NB4 (cell line): ENCODE measurements at regions not wholly inside any gene's neighbourhood (a gene's known extent, or its start where the extent isn't known, plus 50 kb on each side); places are given as distances from the start of the nearest gene placed in this dataset.

Experiments
- MYC ChIP-seq: IDR thresholded peaks from 2 replicates; pipeline ENCODE4 v1.6.1; 2011; ENCODE audit warnings: low read depth, low read length
- POLR2A ChIP-seq: IDR thresholded peaks from 2 replicates; pipeline ENCODE4 v1.6.1; 2011; ENCODE audit warnings: mild to moderate bottlenecking; ENCODE audit not compliant: insufficient read length; ENCODE audit errors: extremely low read depth
- TF ChIP-seq, protein P1 (sequence below): IDR thresholded peaks from one replicate; pipeline ENCODE4 v1.5.1; 2012; ENCODE audit warnings: low read depth, low read length

DNA sequence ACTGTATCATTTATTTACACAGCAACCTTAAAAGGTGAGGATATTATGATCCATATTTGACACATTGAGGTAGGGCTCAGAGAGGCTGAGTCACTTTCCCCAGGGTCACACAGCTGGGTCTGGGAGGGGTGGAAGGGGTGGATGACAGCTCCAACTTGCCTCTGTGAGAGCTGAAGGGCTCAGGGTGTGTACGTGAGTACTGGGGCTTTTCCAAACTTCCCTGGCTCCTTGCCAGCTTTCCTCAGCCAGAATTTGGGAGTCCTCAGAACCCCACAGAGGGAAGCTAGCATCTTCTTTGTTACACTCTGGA is 58.3 kb upstream of the SLC6A11 start:
- TF ChIP-seq, protein P1, sequence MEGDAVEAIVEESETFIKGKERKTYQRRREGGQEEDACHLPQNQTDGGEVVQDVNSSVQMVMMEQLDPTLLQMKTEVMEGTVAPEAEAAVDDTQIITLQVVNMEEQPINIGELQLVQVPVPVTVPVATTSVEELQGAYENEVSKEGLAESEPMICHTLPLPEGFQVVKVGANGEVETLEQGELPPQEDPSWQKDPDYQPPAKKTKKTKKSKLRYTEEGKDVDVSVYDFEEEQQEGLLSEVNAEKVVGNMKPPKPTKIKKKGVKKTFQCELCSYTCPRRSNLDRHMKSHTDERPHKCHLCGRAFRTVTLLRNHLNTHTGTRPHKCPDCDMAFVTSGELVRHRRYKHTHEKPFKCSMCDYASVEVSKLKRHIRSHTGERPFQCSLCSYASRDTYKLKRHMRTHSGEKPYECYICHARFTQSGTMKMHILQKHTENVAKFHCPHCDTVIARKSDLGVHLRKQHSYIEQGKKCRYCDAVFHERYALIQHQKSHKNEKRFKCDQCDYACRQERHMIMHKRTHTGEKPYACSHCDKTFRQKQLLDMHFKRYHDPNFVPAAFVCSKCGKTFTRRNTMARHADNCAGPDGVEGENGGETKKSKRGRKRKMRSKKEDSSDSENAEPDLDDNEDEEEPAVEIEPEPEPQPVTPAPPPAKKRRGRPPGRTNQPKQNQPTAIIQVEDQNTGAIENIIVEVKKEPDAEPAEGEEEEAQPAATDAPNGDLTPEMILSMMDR: no peak
- TF ChIP-seq MYC (no peak), POLR2A (no peak)
